ENCODE measurements at regions not wholly inside any gene's neighbourhood (a gene's known extent, or its start where the extent isn't known, plus 50 kb on each side); places are given as distances from the start of the nearest gene placed in this dataset.
A peak's percentile ranks its signal among the peaks of the same experiment; 100 is the strongest.
"Not testable (repeated sequence)": the region's sequence is repeated elsewhere in the genome, so short reads cannot be mapped to it uniquely, and the experiment has no call there.

DNA sequence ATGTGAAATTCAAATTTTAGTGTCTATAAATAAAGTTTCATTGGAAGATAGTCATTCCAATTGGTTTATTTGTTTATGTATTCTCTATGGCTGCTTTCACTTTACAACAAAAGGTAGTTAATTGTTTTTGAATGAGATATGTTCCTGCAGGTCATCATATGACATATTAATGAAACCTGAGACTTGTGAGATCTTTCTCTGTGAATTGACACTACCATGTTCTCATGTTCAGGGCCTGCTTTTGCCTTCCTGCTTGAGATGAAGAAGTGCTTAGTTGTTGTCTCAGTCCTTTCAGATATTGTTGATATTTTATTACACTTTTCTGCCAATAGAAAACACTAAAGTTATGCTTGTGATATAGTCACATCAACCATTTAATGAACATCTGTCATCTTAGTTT lies 132.5 kb downstream of the UTRN start:
- H3K36me3 ChIP-seq = peaks cover 0 to 3% (median 0%) of the 10 kb centered on the region in 3 donors
- no peak overlapping the region for H3K27ac ChIP-seq
- no peak for FAIRE-seq
- H3K9me3 ChIP-seq = no peaks in the 10 kb centered on the region
- intact Hi-C loops (cut with DNase I) = no loop called here
- H3K4me3 ChIP-seq = no peak overlapping the region
- ATAC-seq = no peak
- peaks cover 0 to 16% (median 4%) of the 10 kb centered on the region in 3 donors for H3K4me1 ChIP-seq
- no peak for DNase-seq
- TF ChIP-seq, protein P1, sequence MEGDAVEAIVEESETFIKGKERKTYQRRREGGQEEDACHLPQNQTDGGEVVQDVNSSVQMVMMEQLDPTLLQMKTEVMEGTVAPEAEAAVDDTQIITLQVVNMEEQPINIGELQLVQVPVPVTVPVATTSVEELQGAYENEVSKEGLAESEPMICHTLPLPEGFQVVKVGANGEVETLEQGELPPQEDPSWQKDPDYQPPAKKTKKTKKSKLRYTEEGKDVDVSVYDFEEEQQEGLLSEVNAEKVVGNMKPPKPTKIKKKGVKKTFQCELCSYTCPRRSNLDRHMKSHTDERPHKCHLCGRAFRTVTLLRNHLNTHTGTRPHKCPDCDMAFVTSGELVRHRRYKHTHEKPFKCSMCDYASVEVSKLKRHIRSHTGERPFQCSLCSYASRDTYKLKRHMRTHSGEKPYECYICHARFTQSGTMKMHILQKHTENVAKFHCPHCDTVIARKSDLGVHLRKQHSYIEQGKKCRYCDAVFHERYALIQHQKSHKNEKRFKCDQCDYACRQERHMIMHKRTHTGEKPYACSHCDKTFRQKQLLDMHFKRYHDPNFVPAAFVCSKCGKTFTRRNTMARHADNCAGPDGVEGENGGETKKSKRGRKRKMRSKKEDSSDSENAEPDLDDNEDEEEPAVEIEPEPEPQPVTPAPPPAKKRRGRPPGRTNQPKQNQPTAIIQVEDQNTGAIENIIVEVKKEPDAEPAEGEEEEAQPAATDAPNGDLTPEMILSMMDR (IDR thresholded peaks at IDR 0.05) = no peak
- no peaks in the 10 kb centered on the region for H3K27me3 ChIP-seq

DNA sequence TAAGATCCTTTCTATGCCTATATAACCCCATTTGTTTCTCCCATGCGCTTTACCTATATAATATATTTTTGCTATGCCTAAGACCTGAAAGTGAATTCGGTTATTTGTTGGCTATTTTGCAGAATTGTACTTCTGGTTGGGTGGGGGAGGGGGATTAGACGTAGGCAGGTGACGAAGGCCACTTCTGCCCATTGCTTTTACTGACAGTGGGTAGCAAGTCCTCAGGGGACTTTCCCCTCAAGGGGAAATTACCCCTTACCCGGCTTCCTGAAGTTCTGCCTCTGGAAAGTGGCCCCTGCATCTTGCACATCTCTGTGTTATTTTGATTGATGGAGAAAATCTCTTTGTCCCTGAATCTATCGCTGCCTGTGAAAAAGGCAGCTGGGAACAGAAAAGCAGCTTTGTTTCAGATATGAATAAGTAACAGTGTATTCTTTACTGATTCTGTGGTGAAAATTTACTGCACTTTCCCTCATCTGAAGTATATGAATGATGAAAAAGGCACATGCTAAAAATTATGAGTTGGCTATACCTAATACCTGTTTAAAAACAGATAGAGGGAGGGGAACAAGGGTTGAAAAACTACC lies 133.9 kb downstream of the UTRN start:
- no peak for DNase-seq
- Histone ChIP-seq H3K9me3 (no peaks in the 10 kb centered on the region), H3K27me3 (no peaks in the 10 kb centered on the region), H3K36me3 (peaks cover 0 to 14% (median 0%) of the 10 kb centered on the region in 3 donors), H3K4me1 (peaks cover 0 to 16% (median 4%) of the 10 kb centered on the region in 3 donors), H3K4me3 (no peak overlapping the region), H3K27ac (no peak overlapping the region)
- 49 to 56% methylated on average over 6 of the region's 6 CpGs for WGBS, 2 donors
- TF ChIP-seq, protein P1 (IDR thresholded peaks at IDR 0.05) = no peak
- no peak for FAIRE-seq
- no peak for ATAC-seq
- intact Hi-C loops (cut with DNase I) = no loop called here

DNA sequence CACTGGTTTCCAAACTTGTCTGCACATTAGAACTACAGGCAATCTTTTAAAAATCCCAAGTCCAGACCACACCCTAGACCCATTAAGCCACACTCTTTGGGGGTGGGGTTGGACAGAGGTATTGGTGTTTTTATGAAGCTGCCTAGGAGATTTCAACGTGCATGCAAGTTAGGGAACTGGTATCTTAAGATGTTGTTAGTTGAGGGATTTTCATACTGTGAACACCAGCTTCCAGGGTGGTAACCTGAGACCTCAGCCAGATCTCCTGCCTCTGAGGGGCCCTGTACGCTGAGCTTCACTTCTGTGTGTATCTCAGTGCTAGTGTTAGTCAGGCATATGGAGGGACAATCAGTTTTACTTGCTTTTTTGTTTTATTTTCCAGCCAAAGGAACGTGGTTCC lies 138.0 kb downstream of the UTRN start:
- Histone ChIP-seq H3K27ac (no peak overlapping the region), H3K27me3 (no peaks in the 10 kb centered on the region), H3K36me3 (peaks cover 0 to 34% (median 0%) of the 10 kb centered on the region in 3 donors), H3K4me1 (peaks cover 0 to 14% (median 9%) of the 10 kb centered on the region in 3 donors), H3K4me3 (no peak overlapping the region), H3K9me3 (no peaks in the 10 kb centered on the region)
- intact Hi-C loops (cut with DNase I) = no loop called here
- WGBS, 2 donors = 61 to 77% methylated on average over 3 of the region's 3 CpGs
- ATAC-seq (no peak), FAIRE-seq (no peak), DNase-seq (no peak)
- TF ChIP-seq, protein P1 (IDR thresholded peaks at IDR 0.05) = no peak

DNA sequence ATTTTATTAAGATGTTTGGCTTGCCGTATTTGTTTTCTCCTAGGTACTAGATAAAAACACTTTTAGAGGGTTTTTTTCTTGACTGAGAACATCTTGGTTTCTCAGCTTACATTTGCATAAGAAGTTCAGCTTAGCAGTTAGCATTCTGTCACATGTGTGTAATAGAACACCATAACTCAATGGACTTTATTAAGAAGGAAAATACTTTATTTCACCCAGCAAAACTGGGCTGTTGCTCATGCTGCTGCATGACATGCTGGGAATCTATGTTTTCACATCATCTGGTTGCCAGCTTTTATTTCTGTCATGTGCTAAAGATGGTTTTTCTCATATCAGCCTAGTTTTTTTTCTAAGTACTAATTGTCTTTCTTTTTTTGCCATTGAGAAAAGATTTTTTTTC lies 144.6 kb downstream of the UTRN start:
- Histone ChIP-seq H3K4me1 (peaks cover 0 to 4% (median 2%) of the 10 kb centered on the region in 3 donors), H3K4me3 (no peak overlapping the region), H3K27ac (no peak overlapping the region), H3K9me3 (no peaks in the 10 kb centered on the region), H3K27me3 (no peaks in the 10 kb centered on the region), H3K36me3 (peaks cover 0 to 28% (median 0%) of the 10 kb centered on the region in 3 donors)
- WGBS, 2 donors = 85 to 86% methylated on average over 1 of the region's 1 CpG
- FAIRE-seq (no peak), DNase-seq (no peak), ATAC-seq (no peak)
- TF ChIP-seq, protein P1 (IDR thresholded peaks at IDR 0.05) = no peak
- intact Hi-C loops (cut with DNase I) = no loop called here

DNA sequence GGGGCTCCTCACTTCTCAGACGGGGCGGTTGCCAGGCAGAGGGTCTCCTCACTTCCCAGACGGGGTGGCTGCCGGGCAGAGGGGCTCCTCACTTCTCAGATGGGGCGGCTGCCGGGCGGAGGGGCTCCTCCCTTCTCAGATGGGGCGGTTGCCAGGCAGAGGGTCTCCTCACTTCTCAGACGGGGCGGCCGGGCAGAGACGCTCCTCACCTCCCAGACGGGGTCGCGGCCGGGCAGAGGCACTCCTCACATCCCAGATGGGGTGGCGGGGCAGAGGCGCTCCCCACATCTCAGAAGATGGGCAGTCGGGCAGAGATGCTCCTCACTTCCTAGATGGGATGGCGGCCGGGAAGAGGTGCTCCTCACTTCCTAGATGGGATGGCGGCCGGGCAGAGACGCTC lies 148.3 kb downstream of the UTRN start:
- H3K4me3 ChIP-seq; ATAC-seq; H3K27ac ChIP-seq; H3K9me3 ChIP-seq; FAIRE-seq; H3K4me1 ChIP-seq; intact Hi-C loops (cut with DNase I); H3K27me3 ChIP-seq: not testable (repeated sequence)
- DNase-seq = peak in 1 of 6 donors; percentile 38
- peaks cover 0 to 27% (median 5%) of the 10 kb centered on the region in 3 donors for H3K36me3 ChIP-seq
- WGBS, 2 donors = 92 to 96% methylated on average over 17 to 24 of the region's 24 CpGs
